ENCODE measurements at regions not wholly inside any gene's neighbourhood (a gene's known extent, or its start where the extent isn't known, plus 50 kb on each side); places are given as distances from the start of the nearest gene placed in this dataset.

- TF ChIP-seq TAF1 (IDR thresholded peaks at IDR 0.05; ENCODE audit: borderline replicate concordance, low read depth, low read length) = no peak
- no peak for TF ChIP-seq REST (IDR thresholded peaks at IDR 0.05; ENCODE audit: low read depth, low read length)
- TF ChIP-seq ZNF217 (IDR thresholded peaks at IDR 0.05) = no peak
- no peak for TF ChIP-seq NFXL1 (IDR thresholded peaks at IDR 0.05; ENCODE audit: borderline replicate concordance)
- TF ChIP-seq SKIL (IDR thresholded peaks at IDR 0.05; ENCODE audit: low read depth, poor library complexity, severe bottlenecking) = no peak
- TF ChIP-seq CTCF (IDR thresholded peaks at IDR 0.05 in 2 of 3, conservative IDR thresholded peaks at IDR 0.05 in 1 of 3; ENCODE audit: control insufficient read depth in 2 of 3, extremely low read depth in 1 of 3, insufficient read depth in 1 of 3, low read depth in 3 of 3, low read length in 3 of 3) = no peak
- no peak for TF ChIP-seq NFYB (IDR thresholded peaks at IDR 0.05; ENCODE audit: insufficient read depth, low read depth, low read length)
- no peak for TF ChIP-seq CBX5 (IDR thresholded peaks at IDR 0.05; ENCODE audit: low read depth)
- TF ChIP-seq ETV6 (conservative IDR thresholded peaks at IDR 0.05 in 1 of 2, IDR thresholded peaks at IDR 0.05 in 1 of 2; ENCODE audit: borderline replicate concordance in 1 of 2, low read depth in 1 of 2) = no peak
Measured at GRCh38 chr11:114783805-114784204, 105.5 kb downstream of the NXPE2 start.

All from GM12878 (cell line).